GM19239 (cell line): ENCODE measurements at regions not wholly inside any gene's neighbourhood (a gene's known extent, or its start where the extent isn't known, plus 50 kb on each side); places are given as distances from the start of the nearest gene placed in this dataset.
"Not testable (repeated sequence)": the region's sequence is repeated elsewhere in the genome, so short reads cannot be mapped to it uniquely, and the experiment has no call there.

ENCODE experiments used
- DNase-seq: peaks from one replicate; pipeline ENCODE4 v3.0.0; 2011; ENCODE audit warnings: low spot score; ENCODE audit not compliant: insufficient read length
- FAIRE-seq: peaks from 2 replicates; lab custom pipeline; 2011; peaks lifted over from hg19 to GRCh38; lab: Jason Lieb, UNC

- no peak for DNase-seq
- no peak for FAIRE-seq
These were observed 207.3 kb downstream of the TRIB2 start for GRCh38 chr2:12923907-12924610.

- DNase-seq, FAIRE-seq: not testable (repeated sequence)
These were observed 209.9 kb downstream of the TRIB2 start for GRCh38 chr2:12926641-12927040.

GRCh38 chr2:12928197-12928774 is 211.6 kb downstream of the TRIB2 start:
- DNase-seq, result no peak
- FAIRE-seq, result no peak

- DNase-seq, result no peak
- no peak for FAIRE-seq
These were observed 212.2 kb downstream of the TRIB2 start for GRCh38 chr2:12928775-12929401.

GRCh38 chr2:12929758-12930157 is 213.0 kb downstream of the TRIB2 start:
- FAIRE-seq (no peak), DNase-seq (no peak)

- FAIRE-seq, result no peak
- no peak for DNase-seq
These were observed 213.7 kb downstream of the TRIB2 start for GRCh38 chr2:12930391-12930790.

- FAIRE-seq, result peak; percentile 23
- peak; percentile 30 for DNase-seq
These were observed 214.6 kb downstream of the TRIB2 start for GRCh38 chr2:12931186-12931844.

GRCh38 chr2:12932192-12932591 is 215.5 kb downstream of the TRIB2 start:
- no peak for DNase-seq
- no peak for FAIRE-seq

- FAIRE-seq (no peak), DNase-seq (no peak)
These were observed 217.5 kb downstream of the TRIB2 start for GRCh38 chr2:12934146-12934756.

- DNase-seq, result no peak
- FAIRE-seq, result no peak
These were observed 218.5 kb downstream of the TRIB2 start for GRCh38 chr2:12935222-12935621.

GRCh38 chr2:12935796-12936195 is 219.1 kb downstream of the TRIB2 start:
- FAIRE-seq (no peak), DNase-seq (no peak)

- FAIRE-seq (no peak), DNase-seq (no peak)
These were observed 224.5 kb downstream of the TRIB2 start for GRCh38 chr2:12941203-12941602.

GRCh38 chr2:12948231-12948960 is 231.7 kb downstream of the TRIB2 start:
- FAIRE-seq, result no peak
- DNase-seq, result no peak

- DNase-seq (no peak), FAIRE-seq (no peak)
These were observed 232.2 kb downstream of the TRIB2 start for GRCh38 chr2:12948961-12949353.

- DNase-seq, result no peak
- no peak for FAIRE-seq
These were observed 232.7 kb downstream of the TRIB2 start for GRCh38 chr2:12949406-12949805.

GRCh38 chr2:12950174-12950573 is 233.4 kb downstream of the TRIB2 start:
- FAIRE-seq, result no peak
- no peak for DNase-seq

- no peak for DNase-seq
- no peak for FAIRE-seq
These were observed 234.4 kb downstream of the TRIB2 start for GRCh38 chr2:12950957-12951656.

- no peak for FAIRE-seq
- no peak for DNase-seq
These were observed 234.9 kb downstream of the TRIB2 start for GRCh38 chr2:12951657-12951973.

GRCh38 chr2:12953596-12953995 is 236.9 kb downstream of the TRIB2 start:
- DNase-seq, result no peak
- FAIRE-seq, result no peak

- FAIRE-seq (no peak), DNase-seq (no peak)
These were observed 239.1 kb downstream of the TRIB2 start for GRCh38 chr2:12955864-12956263.
